ENCODE measurements at regions not wholly inside any gene's neighbourhood (a gene's known extent, or its start where the extent isn't known, plus 50 kb on each side); places are given as distances from the start of the nearest gene placed in this dataset.

DNA sequence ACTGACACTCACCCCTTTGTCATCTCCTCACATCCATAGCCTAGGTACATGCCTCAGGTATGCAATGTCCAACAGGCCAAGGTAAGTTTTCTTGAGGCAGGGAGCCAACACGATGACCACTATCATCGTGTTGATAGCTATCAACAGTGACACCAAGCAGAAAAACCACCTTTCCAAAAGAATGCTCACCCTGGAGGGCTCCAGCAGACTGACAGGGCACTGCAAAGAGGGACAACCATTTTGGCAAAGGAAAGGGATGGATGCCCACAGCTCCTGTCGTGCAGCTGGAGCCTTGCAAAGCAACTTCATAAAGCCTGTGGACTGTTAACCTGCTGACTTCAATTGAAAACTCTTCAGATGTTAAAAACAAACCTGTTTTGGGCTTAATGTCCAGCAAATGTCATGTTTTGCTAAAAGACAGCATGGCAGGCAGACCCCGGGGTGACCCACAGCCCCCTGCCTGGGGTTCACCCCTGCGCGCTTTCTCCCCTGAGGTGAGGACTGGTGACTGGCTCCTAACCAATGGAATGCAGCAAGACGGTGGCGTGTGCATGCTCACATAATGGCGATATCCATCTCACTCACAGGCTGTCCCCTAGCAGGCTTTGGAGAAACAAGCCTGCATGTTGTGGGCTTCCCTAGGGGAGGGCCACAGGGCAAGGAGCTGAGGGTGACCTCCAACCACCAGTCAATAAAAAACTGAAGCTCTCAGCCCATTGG is 293.8 kb downstream of the TCERG1L start:
- no peak overlapping the region for H3K27ac ChIP-seq
- TF ChIP-seq, protein P1, sequence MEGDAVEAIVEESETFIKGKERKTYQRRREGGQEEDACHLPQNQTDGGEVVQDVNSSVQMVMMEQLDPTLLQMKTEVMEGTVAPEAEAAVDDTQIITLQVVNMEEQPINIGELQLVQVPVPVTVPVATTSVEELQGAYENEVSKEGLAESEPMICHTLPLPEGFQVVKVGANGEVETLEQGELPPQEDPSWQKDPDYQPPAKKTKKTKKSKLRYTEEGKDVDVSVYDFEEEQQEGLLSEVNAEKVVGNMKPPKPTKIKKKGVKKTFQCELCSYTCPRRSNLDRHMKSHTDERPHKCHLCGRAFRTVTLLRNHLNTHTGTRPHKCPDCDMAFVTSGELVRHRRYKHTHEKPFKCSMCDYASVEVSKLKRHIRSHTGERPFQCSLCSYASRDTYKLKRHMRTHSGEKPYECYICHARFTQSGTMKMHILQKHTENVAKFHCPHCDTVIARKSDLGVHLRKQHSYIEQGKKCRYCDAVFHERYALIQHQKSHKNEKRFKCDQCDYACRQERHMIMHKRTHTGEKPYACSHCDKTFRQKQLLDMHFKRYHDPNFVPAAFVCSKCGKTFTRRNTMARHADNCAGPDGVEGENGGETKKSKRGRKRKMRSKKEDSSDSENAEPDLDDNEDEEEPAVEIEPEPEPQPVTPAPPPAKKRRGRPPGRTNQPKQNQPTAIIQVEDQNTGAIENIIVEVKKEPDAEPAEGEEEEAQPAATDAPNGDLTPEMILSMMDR (conservative IDR thresholded peaks at IDR 0.05): no peak
- no peak for TF ChIP-seq ZFX (IDR thresholded peaks at IDR 0.05)

DNA sequence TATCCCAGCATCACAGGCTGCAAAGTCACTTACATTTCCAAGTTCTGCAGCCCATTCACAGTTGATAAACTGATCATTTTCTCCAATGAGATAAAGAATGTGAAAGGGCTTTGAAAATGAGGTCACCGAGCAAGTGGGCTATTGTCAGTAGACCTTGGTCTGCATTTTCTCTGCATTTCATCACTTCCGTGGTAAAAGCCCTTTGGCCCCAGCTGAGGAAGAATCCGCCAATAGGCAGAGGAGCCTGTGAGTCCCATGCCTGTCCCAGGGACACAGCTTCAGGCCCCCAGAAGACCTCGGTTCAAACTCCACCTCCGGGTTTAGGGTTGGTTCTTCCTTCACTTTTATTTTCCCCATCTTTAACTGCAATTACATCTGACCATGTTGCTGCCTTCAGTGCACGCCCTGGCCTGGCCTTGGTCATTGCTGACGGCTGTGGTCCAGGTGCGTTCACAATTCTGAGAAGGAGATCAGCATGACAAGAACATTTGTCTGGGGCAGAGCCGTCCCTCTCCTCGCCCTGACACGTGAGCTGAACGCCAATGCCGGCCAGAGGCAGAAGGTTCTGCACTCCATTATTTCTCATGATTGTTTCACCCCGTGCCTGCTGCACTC is 292.5 kb downstream of the TCERG1L start:
- no peak overlapping the region for H3K27ac ChIP-seq
- TF ChIP-seq, protein P1 (conservative IDR thresholded peaks at IDR 0.05): no peak
- TF ChIP-seq ZFX (IDR thresholded peaks at IDR 0.05): no peak

DNA sequence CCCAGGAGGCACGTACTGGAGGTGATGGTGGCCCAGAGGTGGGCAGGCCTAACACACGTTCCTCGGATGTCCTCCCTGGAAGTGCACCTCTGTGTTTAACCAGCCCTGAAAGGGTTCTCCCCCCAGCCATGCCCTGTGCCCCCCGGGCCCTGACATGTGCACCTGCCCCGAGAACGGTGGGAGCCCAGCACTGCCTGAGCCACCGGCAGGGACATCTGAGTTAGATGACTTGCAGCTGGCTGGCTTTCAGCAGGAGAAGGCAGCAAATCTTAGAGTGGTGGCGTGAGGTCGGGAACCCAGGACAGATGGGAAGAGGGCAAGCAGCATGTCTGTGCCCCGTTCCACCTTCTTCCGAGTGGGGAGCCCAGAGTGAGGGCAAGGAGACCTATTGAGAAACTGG is 291.8 kb downstream of the TCERG1L start:
- H3K27ac ChIP-seq: no peak overlapping the region
- no peak for TF ChIP-seq ZFX (IDR thresholded peaks at IDR 0.05)
- TF ChIP-seq, protein P1 (conservative IDR thresholded peaks at IDR 0.05): no peak

DNA sequence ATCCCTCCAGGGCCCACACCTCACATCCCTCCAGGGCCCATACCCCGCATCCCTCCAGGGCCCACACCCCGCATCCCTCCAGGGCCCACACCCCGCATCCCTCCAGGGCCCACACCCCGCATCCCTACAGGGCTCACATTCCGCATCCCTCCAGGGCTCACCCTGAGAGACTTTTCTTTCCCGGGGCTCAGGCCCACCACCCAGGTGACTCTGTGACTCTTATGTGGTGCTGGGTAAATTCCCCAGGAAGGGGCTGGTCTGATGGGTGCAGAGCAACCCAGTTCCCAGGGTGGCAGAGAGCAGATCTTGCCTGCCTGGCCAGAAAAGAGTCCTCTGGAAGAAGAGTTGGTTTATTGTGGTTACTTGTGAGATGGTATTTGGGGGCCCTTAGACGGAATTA is 290.7 kb downstream of the TCERG1L start:
- TF ChIP-seq, protein P1 (conservative IDR thresholded peaks at IDR 0.05): no peak
- TF ChIP-seq ZFX (IDR thresholded peaks at IDR 0.05): no peak
- no peak overlapping the region for H3K27ac ChIP-seq

DNA sequence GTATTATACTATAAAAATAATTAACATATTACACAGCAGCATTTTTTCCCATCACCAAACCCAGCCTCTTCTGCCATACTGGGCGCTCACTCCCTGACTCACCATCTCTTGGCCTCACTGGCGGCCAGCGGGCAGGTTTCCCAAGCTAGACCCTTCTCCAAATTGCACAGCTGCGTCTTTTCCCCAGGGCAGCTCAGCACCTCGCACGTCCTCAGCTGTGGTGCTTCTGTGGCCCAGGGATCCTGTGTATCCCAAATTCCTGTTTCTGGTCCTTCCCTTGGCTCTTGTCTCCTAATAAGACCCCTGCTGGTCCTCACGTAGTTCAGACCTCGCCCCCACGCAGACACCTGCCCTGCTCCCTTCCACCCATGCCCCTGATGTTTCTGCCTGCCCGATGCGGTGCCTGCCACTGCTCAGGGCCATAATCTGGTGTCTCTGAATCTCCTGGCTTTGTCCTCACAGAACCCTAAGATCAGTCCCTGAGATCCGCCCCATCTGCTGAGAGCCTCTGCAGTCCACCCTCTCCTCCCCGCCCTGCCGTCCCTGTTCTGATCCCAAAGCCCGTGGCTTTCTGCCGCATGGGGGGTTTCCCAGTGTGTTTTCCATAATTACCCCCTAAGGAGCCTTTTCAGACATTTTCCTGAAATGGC is 290.1 kb downstream of the TCERG1L start:
- no peak for TF ChIP-seq ZFX (IDR thresholded peaks at IDR 0.05)
- TF ChIP-seq, protein P1 (conservative IDR thresholded peaks at IDR 0.05): no peak
- no peak overlapping the region for H3K27ac ChIP-seq

DNA sequence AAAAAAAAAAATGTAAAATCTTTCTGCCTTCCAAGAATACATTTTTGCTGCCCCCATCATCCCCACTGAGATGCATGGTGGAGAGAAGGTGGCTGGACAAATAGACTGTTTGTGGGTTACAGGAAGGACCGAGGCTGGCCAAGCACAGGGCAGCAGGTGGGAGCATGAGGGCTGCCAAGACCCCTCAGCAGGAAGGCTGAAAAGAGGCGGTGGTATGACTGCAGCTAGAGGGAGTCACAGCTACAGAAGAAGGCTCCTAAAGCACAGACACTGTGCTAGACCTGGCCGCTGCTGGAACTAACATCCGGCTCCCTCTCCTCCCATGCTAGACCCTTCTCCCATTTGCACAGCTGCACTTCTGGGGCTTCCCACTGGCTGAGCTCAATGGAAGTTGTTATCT is 289.6 kb downstream of the TCERG1L start:
- no peak overlapping the region for H3K27ac ChIP-seq
- TF ChIP-seq, protein P1 (conservative IDR thresholded peaks at IDR 0.05): no peak
- TF ChIP-seq ZFX (IDR thresholded peaks at IDR 0.05): no peak

DNA sequence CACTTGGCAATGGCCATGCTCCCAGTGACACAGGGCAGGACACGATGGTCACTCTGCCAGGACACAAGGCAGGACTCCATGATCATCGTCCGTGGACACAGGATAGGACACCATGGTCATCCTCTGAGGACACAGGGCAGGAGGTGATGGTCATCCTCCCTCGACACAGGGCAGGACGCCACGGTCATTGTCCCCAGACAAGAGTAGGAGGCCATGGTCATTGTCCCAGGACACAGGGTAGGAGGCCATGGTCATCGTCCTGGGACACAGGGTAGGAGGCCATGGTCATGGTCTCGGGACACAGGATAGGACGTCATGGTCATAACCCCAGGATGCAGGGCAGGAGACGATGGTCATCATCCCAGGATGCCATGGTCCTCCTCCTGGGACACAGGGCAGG is 289.2 kb downstream of the TCERG1L start:
- TF ChIP-seq ZFX (IDR thresholded peaks at IDR 0.05): no peak
- TF ChIP-seq, protein P1 (conservative IDR thresholded peaks at IDR 0.05): no peak
- no peak overlapping the region for H3K27ac ChIP-seq
